HUES6 (cell line): ENCODE measurements at regions not wholly inside any gene's neighbourhood (a gene's known extent, or its start where the extent isn't known, plus 50 kb on each side); places are given as distances from the start of the nearest gene placed in this dataset.

Experiments
- H3K27ac ChIP-seq: 2 replicates; pipeline ENCODE4 v1.7.0; 2013; ENCODE audit warnings: low read depth, mild to moderate bottlenecking, low read length, inconsistent platforms
- H3K27me3 ChIP-seq: 2 replicates; pipeline ENCODE4 v1.6.1; 2013; ENCODE audit warnings: low read length; ENCODE audit not compliant: control insufficient read depth, insufficient read depth
- H3K36me3 ChIP-seq: 2 replicates; pipeline ENCODE4 v1.6.1; 2013; ENCODE audit warnings: low read length; ENCODE audit not compliant: control insufficient read depth, insufficient read depth
- H3K4me1 ChIP-seq: 2 replicates; pipeline ENCODE4 v1.6.1; 2013; ENCODE audit warnings: low read length; ENCODE audit not compliant: control insufficient read depth, insufficient read depth
- H3K4me3 ChIP-seq: 2 replicates; pipeline ENCODE4 v1.5.1; 2013; ENCODE audit warnings: low read depth, low read length
- H3K9ac ChIP-seq: one replicate; pipeline ENCODE4 v1.6.1; 2013; ENCODE audit warnings: mild to moderate bottlenecking, low read length
- H3K9me3 ChIP-seq: 2 replicates; pipeline ENCODE4 v1.6.1; 2013; ENCODE audit warnings: low read depth, low read length; ENCODE audit not compliant: control insufficient read depth, insufficient read depth

DNA sequence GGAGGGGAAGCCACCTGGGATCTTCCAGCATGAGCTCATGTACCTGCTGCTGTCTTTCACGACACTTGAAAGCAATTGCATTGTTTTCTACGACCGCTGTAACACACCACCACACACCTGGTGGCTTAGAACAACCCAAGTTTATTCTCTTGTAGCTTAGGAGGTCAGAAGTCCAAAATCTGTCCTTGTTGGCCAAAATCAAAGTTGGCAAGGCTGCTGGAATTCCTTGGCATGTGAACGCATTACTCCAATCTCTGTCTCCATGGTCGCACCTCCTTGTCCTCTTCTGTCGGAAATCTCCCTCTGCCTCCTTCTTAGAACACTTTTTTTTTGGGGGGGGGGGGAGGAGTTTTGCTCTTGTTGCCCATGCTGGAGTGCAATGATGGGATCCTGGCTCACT lies 305.7 kb downstream of the BAMBI start:
- H3K36me3 ChIP-seq = no peaks in the 10 kb centered on the region
- H3K27me3 ChIP-seq = no peaks in the 10 kb centered on the region

DNA sequence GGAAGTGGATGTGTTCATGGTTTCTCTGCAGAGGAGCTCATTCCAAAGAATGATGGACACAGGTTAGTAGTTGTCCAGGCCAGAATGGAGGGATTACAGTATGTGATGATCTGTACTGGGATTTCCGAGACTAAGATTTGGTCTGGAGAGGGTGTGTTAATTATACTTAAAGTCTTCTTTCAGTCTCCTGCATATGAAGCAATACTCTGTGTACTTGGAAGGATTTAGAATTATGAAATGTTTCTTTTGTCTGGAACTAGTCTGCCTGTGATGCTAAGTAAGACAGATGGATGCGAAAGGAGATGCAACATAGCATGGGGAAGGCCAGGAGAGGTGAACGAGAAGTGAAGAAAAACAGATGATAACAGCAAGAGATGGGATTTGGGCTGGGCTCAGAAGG lies 305.1 kb upstream of the LYZL1 start:
- no peak overlapping the region for H3K9ac ChIP-seq
- no peaks in the 10 kb centered on the region for H3K36me3 ChIP-seq
- H3K27ac ChIP-seq = no peak overlapping the region
- H3K4me3 ChIP-seq = no peak overlapping the region
- peaks cover 5% of the 10 kb centered on the region; the same call in 1 of the 2 replicates for H3K4me1 ChIP-seq
- H3K9me3 ChIP-seq = no peaks in the 10 kb centered on the region
- no peaks in the 10 kb centered on the region for H3K27me3 ChIP-seq

More for the DNA sequence above, 305.7 kb downstream of the BAMBI start:
- Histone ChIP-seq H3K9ac (no peak overlapping the region), H3K4me3 (no peak overlapping the region), H3K27ac (no peak overlapping the region), H3K9me3 (no peaks in the 10 kb centered on the region), H3K4me1 (peaks cover 5% of the 10 kb centered on the region; the same call in 1 of the 2 replicates)

DNA sequence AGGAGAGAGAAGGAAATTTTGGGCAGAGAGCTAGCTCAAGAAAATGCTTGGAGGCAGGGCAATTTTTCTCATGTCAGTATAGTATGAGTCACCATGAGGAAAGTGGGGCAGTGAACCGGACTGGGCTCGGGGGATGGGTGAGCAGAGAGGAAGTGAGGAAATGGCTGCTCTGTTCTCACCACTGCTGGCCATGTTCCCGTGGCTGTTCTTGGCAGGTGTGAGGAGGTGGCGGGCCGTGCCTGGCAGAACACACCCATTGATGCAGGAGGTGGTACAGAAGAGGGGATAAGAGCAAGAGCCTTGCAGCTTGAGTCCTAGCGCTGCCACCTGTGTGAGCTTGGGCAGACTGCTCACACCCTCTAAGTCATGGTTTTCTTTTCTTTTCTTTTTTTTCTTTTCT lies 304.4 kb upstream of the LYZL1 start:
- Histone ChIP-seq H3K27ac (no peak overlapping the region), H3K9me3 (no peaks in the 10 kb centered on the region), H3K36me3 (no peaks in the 10 kb centered on the region), H3K4me1 (peaks cover 5% of the 10 kb centered on the region; the same call in 1 of the 2 replicates), H3K4me3 (no peak overlapping the region), H3K27me3 (no peaks in the 10 kb centered on the region), H3K9ac (no peak overlapping the region)

DNA sequence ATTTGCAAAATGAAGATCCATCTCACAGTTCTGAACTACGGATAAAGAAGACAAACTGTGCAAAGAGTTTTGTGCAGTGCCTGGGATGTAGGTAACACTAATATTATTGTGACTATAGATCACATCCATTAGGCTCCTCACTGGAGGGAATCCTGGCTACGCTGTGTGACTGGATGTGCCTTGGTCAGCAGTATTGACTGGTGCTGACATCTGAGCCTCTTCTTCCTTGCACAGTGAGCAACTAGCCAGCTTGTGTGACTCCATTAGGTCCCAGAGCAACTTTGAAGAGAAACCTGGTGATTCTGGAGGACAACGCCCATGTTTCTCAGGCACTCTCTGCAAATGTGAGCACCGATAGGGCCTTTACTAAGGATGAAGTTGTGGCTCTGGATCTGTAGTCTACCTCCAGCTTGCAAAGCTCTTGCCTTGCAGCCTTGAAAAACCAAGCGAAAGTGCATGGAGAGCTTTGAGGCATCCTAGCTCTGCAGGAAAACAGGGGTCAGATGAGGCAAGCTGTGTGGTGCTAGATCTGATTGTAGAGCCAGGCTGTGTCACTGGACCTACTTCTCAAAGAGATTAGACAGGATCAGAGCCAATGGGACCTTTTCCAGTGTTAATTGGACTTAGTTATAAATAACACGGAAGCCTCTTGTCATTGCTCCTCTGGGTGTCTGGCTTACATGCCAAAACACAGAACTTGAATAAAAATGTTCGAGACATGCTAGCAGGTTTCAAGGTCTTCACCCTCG lies 303.6 kb upstream of the LYZL1 start:
- Histone ChIP-seq H3K27ac (no peak overlapping the region), H3K4me3 (no peak overlapping the region), H3K9ac (no peak overlapping the region), H3K4me1 (peaks cover 5% of the 10 kb centered on the region; the same call in 1 of the 2 replicates), H3K9me3 (no peaks in the 10 kb centered on the region), H3K36me3 (no peaks in the 10 kb centered on the region), H3K27me3 (no peaks in the 10 kb centered on the region)

DNA sequence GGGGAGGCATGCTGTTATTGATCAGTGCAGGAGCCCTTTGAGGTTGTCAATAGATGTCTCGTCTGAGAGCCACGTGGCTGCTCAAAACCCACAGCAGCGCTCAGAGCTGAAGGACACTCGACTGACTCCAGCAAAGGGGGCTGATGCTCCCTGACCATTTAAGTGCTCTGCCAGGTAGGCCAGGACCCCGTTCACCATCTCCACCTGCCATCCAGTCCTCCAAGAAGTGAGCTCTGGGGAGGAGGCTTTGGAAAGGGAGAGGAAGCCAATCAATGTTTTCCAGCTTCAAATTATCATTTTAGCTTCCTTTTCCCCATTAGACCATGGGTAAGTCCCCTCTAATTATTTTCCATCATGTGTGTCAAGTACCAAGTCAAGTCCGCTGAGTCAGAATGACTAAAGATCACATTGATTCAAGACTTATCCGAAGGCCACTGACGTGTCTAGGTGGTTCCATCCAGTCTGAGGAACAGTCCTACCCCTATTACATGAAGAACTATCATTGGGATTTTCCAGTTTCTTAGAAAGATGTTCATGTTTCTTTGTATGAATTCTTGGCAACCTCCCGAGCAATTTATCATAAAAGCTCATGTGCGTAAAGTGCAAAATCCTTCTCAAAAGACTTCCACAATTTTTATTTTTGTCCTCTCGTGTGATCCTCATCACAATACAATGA lies 302.6 kb upstream of the LYZL1 start:
- Histone ChIP-seq H3K4me3 (no peak overlapping the region), H3K9ac (no peak overlapping the region), H3K36me3 (no peaks in the 10 kb centered on the region), H3K27ac (no peak overlapping the region), H3K27me3 (no peaks in the 10 kb centered on the region), H3K4me1 (peaks cover 9% of the 10 kb centered on the region; the same call in 1 of the 2 replicates), H3K9me3 (no peaks in the 10 kb centered on the region)

DNA sequence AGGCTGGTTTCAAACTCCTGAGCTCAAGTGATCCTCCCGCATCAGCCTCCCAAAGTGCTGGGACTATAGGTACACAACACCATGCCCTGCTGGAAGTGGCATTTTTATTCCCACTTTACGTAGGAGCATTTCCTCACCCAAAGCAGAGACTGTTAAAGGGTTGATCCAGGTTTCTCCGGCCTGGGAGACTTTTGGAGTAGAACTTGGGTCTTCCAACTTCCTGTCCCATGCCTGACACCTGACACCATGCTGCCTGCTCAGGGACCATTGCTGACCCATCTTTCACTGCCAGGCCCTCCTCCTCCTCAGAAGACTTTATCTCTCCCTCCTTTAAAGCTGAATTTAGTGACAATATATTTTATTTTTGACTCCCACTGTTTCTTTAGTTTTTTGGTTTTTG lies 302.0 kb upstream of the LYZL1 start:
- no peaks in the 10 kb centered on the region for H3K9me3 ChIP-seq
- H3K4me1 ChIP-seq = peaks cover 13% of the 10 kb centered on the region; the same call in 1 of the 2 replicates
- no peak overlapping the region for H3K4me3 ChIP-seq

DNA sequence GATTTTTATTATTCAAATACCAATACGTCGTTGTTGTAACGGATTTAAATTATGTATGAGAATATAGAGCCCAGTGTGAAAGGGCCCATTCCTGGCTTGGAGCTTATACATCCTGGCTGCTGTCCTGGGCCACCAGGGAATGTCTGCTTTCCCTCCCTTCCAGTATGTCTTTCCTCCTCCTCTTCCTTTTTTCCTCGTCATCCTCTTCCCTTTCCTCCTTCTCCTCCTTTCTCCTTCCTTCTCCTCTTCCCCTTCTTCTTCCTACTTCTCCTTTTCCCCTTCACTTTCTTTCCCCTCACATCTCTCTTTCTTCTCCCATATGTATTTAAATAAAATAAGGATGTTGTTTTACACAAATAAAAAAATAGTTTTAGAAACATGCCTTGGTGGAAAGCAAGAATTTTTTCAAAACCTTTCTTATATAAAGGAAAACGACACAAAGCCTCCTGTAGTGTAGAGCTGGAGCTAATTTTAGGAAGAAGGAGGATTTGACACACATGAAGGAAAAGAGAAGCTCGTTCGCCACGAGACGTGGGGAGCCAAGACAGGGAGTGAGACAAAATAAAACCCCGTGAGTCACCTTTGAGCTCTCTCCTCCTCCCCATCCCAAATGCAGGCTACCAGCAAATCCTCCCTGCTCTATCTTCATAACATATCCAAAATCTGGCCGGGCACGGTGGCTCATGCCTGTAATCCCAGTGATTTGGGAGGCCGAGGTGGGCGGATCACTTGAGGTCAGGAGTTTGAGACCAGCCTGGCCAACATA lies 301.1 kb upstream of the LYZL1 start:
- H3K9ac ChIP-seq = no peak overlapping the region

More for the DNA sequence above, 302.0 kb upstream of the LYZL1 start:
- H3K9ac ChIP-seq = no peak overlapping the region
- H3K27me3 ChIP-seq = no peaks in the 10 kb centered on the region
- no peak overlapping the region for H3K27ac ChIP-seq
- H3K36me3 ChIP-seq = no peaks in the 10 kb centered on the region

DNA sequence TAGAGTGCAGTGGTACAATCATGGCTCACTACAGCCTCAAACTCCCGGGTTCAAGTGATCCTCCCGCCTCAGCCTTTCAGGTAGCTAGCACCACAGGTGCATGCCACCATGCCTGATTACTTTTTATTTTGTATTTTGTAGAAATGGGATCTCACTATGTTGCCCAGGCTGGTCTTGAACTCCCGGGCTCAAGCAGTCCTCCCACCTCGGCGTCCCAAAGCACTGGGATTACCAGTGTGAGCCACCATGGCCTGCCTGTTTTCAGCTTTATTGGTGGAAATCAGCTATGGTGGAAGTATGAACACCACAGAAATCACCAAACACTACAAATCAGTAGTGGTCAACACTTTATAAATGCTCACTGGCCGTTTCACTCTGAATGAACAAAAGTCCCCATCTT lies 299.9 kb upstream of the LYZL1 start:
- Histone ChIP-seq H3K27ac (no peak overlapping the region), H3K9ac (no peak overlapping the region), H3K4me1 (peaks cover 13% of the 10 kb centered on the region; the same call in 1 of the 2 replicates), H3K27me3 (no peaks in the 10 kb centered on the region), H3K9me3 (no peaks in the 10 kb centered on the region), H3K4me3 (no peak overlapping the region), H3K36me3 (no peaks in the 10 kb centered on the region)

More for the DNA sequence above, 301.1 kb upstream of the LYZL1 start:
- Histone ChIP-seq H3K27me3 (no peaks in the 10 kb centered on the region), H3K9me3 (no peaks in the 10 kb centered on the region), H3K27ac (no peak overlapping the region), H3K4me1 (peaks cover 13% of the 10 kb centered on the region; the same call in 1 of the 2 replicates), H3K4me3 (no peak overlapping the region), H3K36me3 (no peaks in the 10 kb centered on the region)

DNA sequence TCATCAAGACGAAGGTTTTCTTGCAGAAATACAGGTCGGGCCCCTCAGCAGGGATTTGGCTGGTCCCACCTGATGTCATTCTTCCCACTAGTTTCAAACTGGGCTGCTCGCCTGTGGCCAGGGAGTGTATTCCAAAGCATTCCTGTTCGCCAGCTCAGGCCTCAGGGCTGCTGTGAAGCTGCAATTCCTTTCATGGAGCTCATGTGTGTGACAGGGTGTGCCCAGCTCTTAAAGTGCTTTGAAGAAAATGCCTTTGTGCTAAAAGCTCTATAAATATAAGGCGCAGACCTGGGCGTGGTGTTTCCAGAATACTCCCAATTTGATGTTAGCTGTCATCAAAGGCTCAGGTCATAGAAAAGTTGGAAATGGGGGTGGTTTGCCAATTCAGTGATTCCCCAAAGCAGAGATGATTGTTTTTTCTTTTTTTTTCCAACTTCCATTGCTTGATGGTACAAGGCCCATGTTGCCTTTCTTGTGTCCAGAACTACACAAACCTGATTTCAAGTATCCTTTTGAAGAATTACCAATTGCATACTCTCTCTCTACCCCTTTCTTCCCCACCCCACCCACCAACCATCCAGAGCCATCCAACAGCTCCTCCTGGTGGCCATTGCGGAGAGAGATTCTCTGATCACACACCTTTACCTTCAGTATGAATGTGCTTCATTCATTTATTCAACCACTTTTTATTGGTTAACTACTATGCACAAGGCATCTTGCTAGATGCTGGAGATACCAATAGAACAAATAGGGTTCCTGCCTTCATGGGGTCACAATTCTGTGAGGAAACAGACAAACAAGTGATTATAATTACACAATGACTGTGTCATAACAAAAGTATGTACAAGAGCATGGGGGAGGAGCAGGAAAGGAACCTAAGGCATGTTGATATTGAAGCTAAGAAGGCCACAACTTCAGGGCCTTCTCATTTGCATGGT lies 297.3 kb upstream of the LYZL1 start:
- Histone ChIP-seq H3K9ac (no peak overlapping the region), H3K27ac (no peak overlapping the region), H3K36me3 (no peaks in the 10 kb centered on the region), H3K9me3 (peaks cover 7% of the 10 kb centered on the region), H3K27me3 (no peaks in the 10 kb centered on the region), H3K4me3 (no peak overlapping the region), H3K4me1 (peaks cover 8% of the 10 kb centered on the region; the same call in 1 of the 2 replicates)

DNA sequence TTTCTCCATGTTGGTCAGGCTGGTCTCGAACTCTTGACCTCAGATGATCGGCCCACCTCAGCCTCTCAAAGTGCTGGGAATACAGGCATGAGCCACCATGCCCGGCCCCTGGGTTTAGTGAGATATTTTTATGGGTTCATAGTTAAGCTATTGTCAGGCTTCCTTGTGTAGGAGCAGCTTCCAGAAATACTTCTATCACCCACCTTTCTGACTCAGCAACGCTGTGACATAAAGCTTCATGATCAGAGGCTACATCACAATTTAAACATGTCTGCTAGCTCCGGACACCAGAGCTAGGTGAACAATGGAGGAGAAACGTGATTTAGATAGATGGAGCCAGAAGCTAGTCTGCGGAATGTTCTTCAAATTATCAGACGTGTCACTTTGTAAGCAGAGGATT lies 295.8 kb upstream of the LYZL1 start:
- no peaks in the 10 kb centered on the region for H3K36me3 ChIP-seq
- H3K9me3 ChIP-seq = peaks cover 7% of the 10 kb centered on the region
- H3K27ac ChIP-seq = no peak overlapping the region
- no peak overlapping the region for H3K9ac ChIP-seq
- H3K4me1 ChIP-seq = peaks cover 8% of the 10 kb centered on the region; the same call in 1 of the 2 replicates
- H3K4me3 ChIP-seq = no peak overlapping the region
- no peaks in the 10 kb centered on the region for H3K27me3 ChIP-seq
